ENCODE measurements at regions not wholly inside any gene's neighbourhood (a gene's known extent, or its start where the extent isn't known, plus 50 kb on each side); places are given as distances from the start of the nearest gene placed in this dataset.

DNA sequence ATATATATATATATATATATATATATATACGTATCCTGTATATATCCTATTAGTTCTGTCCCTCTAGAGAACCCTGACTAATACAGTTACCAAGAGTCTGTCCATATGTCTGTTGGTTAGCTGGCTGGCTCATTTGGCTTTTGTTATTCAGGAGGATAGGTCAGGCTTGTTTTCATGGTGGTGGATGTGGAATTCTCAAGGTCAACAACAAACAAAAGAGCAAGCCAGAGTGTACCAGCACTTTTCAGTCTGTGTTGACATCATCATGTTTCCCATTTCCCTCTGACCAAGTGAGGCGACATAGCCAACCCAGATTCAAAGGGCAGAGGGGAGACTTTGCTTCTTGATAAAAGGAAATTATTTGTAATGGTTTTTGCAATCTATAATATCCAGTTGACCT lies 88.5 kb upstream of the PTCHD4 start:
- TF ChIP-seq POLR2A (IDR thresholded peaks at IDR 0.05; ENCODE audit: low read depth, low read length) (no peak), POLR2AphosphoS5 (IDR thresholded peaks at IDR 0.05; ENCODE audit: low read depth, low read length) (no peak)
